DND-41 (cell line): ENCODE measurements at regions not wholly inside any gene's neighbourhood (a gene's known extent, or its start where the extent isn't known, plus 50 kb on each side); places are given as distances from the start of the nearest gene placed in this dataset.

ENCODE experiments used
- ATAC-seq: fragments of 200-7000 bp; cut with Tn5 transposase; 3 replicates; pipeline ENCODE4 v1.9.1; 2021; ENCODE audit warnings: low read depth; ENCODE audit not compliant: insufficient read depth
- DNase-seq: peaks from one replicate; pipeline ENCODE4 v3.0.0-alpha.2; 2020
- H2AFZ ChIP-seq: 2 replicates; pipeline ENCODE4 v1.6.0; 2012; ENCODE audit warnings: low read depth, low read length
- H3K27ac ChIP-seq: 2 replicates; pipeline ENCODE4 v1.5.1; 2012; ENCODE audit warnings: low read length, inconsistent platforms
- H3K27me3 ChIP-seq: fragments of 200-600 bp; sonication (generic); 2 replicates; pipeline ENCODE4 v1.6.0; 2012; ENCODE audit warnings: low read length, mild to moderate bottlenecking, inconsistent platforms; ENCODE audit not compliant: insufficient read depth, poor library complexity
- H3K36me3 ChIP-seq: 2 replicates; pipeline ENCODE4 v1.5.1; 2012; ENCODE audit warnings: low read length, inconsistent platforms; ENCODE audit not compliant: insufficient read depth
- H3K4me1 ChIP-seq: 2 replicates; pipeline ENCODE4 v1.5.1; 2012; ENCODE audit warnings: mild to moderate bottlenecking, low read length; ENCODE audit not compliant: insufficient read depth
- H3K4me2 ChIP-seq: 2 replicates; pipeline ENCODE4 v1.6.0; 2012; ENCODE audit warnings: mild to moderate bottlenecking, moderate library complexity, low read length, inconsistent platforms; ENCODE audit not compliant: insufficient read depth
- H3K4me3 ChIP-seq, 2 experiments: fragments of 200-600 bp in 1 of 2; shearing (Covaris generic) in 1 of 2; 2 replicates each; pipeline ENCODE4 v1.5.1; 2012 to 2016; ENCODE audit warnings: inconsistent platforms in 2 of 2, low read length in 2 of 2, mild to moderate bottlenecking in 2 of 2, low read depth in 1 of 2, moderate library complexity in 1 of 2
- H3K79me2 ChIP-seq: 2 replicates; pipeline ENCODE4 v1.6.0; 2012; ENCODE audit warnings: low read length, inconsistent platforms; ENCODE audit not compliant: insufficient read depth
- H3K9ac ChIP-seq: 2 replicates; pipeline ENCODE4 v1.6.0; 2012; ENCODE audit warnings: low read depth, mild to moderate bottlenecking, inconsistent platforms, low read length, moderate library complexity
- H3K9me3 ChIP-seq: 2 replicates; pipeline ENCODE4 v1.5.1; 2012; ENCODE audit warnings: low read length, moderate library complexity, mild to moderate bottlenecking, inconsistent platforms; ENCODE audit not compliant: insufficient read depth, severe bottlenecking
- H4K20me1 ChIP-seq: 2 replicates; pipeline ENCODE4 v1.6.0; 2012; ENCODE audit warnings: low read length; ENCODE audit not compliant: insufficient read depth
- CTCF ChIP-seq: IDR thresholded peaks from 2 replicates; pipeline ENCODE4 v1.5.1; 2012; ENCODE audit warnings: borderline replicate concordance, low read length, moderate library complexity, mild to moderate bottlenecking; ENCODE audit not compliant: poor library complexity, severe bottlenecking; ENCODE audit errors: extremely low read depth
- EZH2 ChIP-seq: IDR thresholded peaks from 3 replicates; pipeline ENCODE4 v1.6.1; 2012; ENCODE audit warnings: borderline replicate concordance, low read depth, mild to moderate bottlenecking, moderate library complexity, low read length, inconsistent platforms; ENCODE audit not compliant: severe bottlenecking

- Histone ChIP-seq H3K4me2 (no peak overlapping the region), H3K9me3 (no peaks in the 10 kb centered on the region), H3K4me1 (no peaks in the 10 kb centered on the region), H2AFZ (no peak overlapping the region; the same call in 1 of the 2 replicates), H3K9ac (no peak overlapping the region), H4K20me1 (no peaks in the 10 kb centered on the region), H3K79me2 (no peaks in the 10 kb centered on the region), H3K27me3 (no peaks in the 10 kb centered on the region), H3K4me3 (no peak overlapping the region), H3K27ac (no peak overlapping the region), H3K36me3 (no peaks in the 10 kb centered on the region)
- ATAC-seq (no peak), DNase-seq (no peak)
- no peak for TF ChIP-seq EZH2
- TF ChIP-seq CTCF = no peak
Measured at GRCh38 chr5:129199308-129199707, 104.8 kb downstream of the ISOC1 start.

- Histone ChIP-seq H4K20me1 (no peaks in the 10 kb centered on the region), H3K4me3 (no peak overlapping the region), H2AFZ (no peak overlapping the region), H3K9ac (no peak overlapping the region), H3K4me2 (no peak overlapping the region), H3K9me3 (no peaks in the 10 kb centered on the region), H3K27ac (no peak overlapping the region), H3K79me2 (no peaks in the 10 kb centered on the region), H3K27me3 (no peaks in the 10 kb centered on the region), H3K36me3 (no peaks in the 10 kb centered on the region), H3K4me1 (no peaks in the 10 kb centered on the region)
- no peak for DNase-seq
- TF ChIP-seq CTCF (no peak), EZH2 (no peak)
- no peak for ATAC-seq
Measured at GRCh38 chr5:129204525-129204924, 110.0 kb downstream of the ISOC1 start.

GRCh38 chr5:129216001-129216400, 121.5 kb downstream of the ISOC1 start:
- DNase-seq (no peak), ATAC-seq (no peak)
- H3K4me1 ChIP-seq = no peaks in the 10 kb centered on the region

More at GRCh38 chr5:129216001-129216400, 121.5 kb downstream of the ISOC1 start:
- H3K9me3 ChIP-seq = no peaks in the 10 kb centered on the region
- H4K20me1 ChIP-seq = no peaks in the 10 kb centered on the region
- no peak overlapping the region for H3K4me3 ChIP-seq
- no peaks in the 10 kb centered on the region for H3K79me2 ChIP-seq
- H3K36me3 ChIP-seq = no peaks in the 10 kb centered on the region
- no peak overlapping the region for H3K27ac ChIP-seq
- no peak overlapping the region for H2AFZ ChIP-seq
- no peak overlapping the region for H3K9ac ChIP-seq
- H3K27me3 ChIP-seq = no peaks in the 10 kb centered on the region
- no peak overlapping the region for H3K4me2 ChIP-seq
- no peak for TF ChIP-seq CTCF
- no peak for TF ChIP-seq EZH2
